Retina (tissue), 1 donor: ENCODE measurements at regions not wholly inside any gene's neighbourhood (a gene's known extent, or its start where the extent isn't known, plus 50 kb on each side); places are given as distances from the start of the nearest gene placed in this dataset.
"Not testable (repeated sequence)": the region's sequence is repeated elsewhere in the genome, so short reads cannot be mapped to it uniquely, and the experiment has no call there.

ENCODE experiments used
- DNase-seq: peaks from one replicate; pipeline ENCODE4 v3.0.0-alpha.2; 2016

- no peak for DNase-seq
These were observed 157.4 kb downstream of the INHBB start for GRCh38 chr2:120503206-120503792.

DNA sequence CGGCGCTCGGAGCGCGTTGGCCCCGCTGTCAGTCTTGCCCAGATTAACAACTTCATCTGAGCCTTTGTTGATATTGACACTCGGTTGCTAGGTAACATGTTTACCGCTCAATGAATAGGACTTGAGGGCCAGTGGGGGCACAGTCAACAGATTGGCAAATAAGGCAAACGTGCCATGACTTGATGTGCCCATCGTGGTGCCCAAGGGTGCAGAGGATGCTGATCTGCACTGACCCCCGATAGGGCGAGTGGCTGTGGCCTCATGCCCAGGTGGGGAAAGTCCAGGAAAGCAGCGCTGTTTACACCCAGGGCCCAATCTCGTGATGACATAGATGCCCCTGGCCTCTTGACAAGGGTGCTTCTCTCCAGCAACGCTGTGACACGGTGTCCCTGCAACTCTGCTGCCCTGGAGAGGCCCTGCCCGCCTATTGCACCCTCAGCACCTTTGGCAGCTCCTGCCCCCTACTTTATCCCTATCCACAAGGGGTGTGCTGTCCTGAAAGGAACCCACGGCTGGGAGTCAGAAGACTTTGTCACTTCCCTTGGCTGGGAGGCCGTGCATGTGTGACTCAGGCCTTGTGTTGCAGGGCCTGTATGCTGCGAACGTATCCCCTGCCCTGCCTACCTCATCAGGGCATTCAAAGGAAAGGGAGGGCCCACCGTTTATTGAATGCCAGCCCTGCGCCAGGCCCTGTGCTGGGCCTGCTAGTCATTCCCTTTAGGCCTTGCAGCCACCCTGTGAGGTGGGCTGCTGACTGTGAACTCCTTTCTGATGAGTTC lies 158.0 kb downstream of the INHBB start:
- no peak for DNase-seq

DNA sequence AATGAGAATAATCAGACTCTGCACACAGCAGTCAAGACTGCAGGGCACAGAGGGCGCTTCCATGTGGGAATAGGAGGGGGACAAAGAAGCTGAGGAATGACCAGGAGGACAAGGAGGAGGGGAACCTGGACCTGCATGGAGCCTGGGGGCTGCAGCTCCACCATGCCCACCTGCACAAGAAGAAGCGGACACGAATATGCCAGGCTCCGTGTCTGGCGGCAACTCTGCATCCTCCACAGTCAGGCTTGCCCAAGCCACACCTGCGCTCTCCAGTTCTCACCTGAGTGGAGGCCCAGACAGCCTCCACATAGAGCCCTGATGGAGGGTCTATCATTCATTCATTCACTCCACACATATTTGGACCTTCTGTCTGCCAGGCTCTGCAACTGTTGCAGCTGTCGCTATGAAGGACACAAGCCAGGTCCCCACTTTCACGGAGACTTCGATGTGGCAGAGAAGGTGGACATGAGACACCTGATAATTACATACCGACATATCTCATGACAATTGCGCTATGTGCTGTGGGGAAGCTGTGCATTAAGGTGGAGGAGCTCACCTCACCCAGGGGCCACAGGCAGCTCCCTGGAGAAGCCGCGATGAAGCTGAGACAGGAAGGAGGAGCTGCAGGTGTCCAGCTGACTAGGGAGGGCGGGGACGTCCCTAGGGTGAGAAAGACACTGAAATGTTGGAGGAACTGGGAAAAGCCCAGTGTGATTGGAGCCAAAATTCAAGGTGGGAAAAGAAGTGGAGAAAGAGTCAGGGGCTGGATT lies 159.2 kb downstream of the INHBB start:
- DNase-seq: no peak

- no peak for DNase-seq
These were observed 162.7 kb downstream of the INHBB start for GRCh38 chr2:120508567-120509041.

- DNase-seq: no peak
These were observed 163.4 kb downstream of the INHBB start for GRCh38 chr2:120509213-120509815.

DNA sequence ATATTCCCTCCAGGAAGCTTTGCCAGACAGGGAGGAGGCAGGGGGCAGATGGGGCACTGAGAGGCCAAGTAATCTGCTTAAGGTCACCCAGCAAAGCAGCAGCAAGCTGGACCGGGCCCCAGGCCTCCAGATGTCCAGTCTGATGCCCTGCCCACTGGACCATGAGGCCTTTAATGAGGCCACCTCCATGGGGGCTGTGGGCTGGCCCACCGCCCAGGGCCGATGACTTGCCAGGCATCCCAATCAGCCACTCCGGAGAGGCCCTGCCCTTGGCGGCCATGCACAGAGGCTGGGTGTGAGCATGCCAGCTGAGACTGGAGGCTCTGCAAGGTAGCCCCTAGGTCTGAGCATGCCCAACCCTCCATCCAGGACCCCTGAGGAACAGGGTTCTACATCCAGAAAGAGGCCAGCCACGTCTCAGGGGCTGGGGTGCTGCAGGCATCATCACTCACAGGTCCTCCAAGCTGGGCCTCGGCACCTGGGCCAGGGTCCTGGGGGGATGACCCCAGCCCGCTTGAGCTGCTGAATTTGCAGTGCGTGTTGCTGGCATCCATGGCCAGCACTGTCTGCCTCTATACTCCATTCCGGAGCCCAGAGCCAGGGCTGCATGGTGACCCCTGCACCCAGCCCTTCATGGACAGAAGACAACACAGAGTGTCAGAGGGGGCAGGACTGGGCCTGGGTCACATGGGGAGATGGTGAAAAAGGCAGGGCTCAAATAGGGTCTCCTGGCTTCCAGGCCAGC lies 164.2 kb downstream of the INHBB start:
- DNase-seq: no peak

- DNase-seq: no peak
These were observed 164.9 kb downstream of the INHBB start for GRCh38 chr2:120510751-120511395.

- no peak for DNase-seq
These were observed 165.6 kb downstream of the INHBB start for GRCh38 chr2:120511536-120511935.

DNA sequence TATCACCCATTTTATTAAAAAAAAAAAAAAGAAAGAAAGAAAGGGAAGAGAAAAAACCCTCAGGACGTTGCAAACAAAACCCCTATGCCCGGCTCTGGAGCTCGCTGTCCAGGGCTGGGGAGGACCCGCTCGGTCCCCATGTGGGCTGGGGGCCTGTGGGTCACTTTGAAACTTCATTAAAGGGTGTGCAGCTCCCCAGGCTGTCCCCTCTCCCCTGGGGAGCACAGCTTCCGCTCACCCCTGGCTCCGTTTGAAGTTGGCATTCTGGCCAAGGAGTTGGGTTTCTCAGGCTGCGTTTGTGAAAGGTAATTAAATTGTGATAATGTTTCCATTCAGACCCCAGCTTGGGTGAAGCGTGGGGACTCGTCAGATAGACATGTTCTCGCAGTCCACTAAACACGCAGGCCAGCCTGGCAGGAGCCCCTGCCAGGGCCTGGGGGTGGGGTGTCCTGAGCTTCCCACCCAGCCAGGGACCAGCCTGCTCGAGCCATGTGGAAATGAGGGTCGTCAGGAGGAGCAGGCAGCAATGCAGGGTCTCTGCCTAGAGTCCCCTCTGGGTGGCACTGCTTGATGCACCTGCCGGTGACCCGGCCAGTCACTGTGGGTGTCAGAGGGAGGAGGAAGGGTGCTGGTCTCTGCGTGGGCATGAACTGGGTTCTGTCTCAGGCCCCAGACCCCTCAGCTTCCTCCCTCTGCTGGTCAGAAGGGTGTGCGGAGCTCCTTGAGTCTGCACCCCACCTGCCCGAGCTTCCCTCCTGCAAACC lies 166.2 kb downstream of the INHBB start:
- DNase-seq: no peak

GRCh38 chr2:120513776-120514357 lies 167.9 kb downstream of the INHBB start:
- no peak for DNase-seq

GRCh38 chr2:120514521-120514920 lies 168.6 kb downstream of the INHBB start:
- DNase-seq: no peak

DNA sequence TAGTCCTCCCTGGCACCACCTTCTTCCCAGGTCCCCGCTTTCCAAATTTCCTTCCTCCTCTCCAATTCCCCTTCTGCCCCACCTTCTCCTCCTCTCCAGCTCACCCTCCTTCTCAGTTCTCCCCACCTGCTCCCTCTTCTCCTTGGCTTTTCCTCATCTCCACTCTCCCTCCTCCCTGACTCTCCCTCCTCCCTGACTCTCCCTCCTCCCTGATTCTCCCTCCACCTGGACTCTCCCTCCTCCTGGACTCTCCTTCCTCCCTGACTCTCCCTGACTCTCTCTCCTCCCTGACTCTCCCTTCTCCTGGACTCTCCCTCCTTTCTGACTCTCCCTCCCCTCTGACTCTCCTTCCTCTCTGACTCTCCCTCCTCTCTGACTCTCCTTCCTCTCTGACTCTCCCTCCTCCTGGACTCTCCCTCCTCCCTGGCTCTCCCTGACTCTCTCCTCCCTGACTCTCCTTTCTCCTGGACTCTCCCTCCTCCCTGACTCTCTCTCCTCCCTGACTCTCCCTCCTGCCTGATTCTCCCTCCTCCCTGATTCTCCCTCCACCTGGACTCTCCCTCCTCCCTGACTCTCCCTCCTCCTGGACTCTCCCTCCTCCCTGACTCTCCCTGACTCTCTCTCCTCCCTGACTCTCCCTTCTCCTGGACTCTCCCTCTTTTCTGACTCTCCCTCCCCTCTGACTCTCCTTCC lies 169.3 kb downstream of the INHBB start:
- DNase-seq: not testable (repeated sequence)

DNA sequence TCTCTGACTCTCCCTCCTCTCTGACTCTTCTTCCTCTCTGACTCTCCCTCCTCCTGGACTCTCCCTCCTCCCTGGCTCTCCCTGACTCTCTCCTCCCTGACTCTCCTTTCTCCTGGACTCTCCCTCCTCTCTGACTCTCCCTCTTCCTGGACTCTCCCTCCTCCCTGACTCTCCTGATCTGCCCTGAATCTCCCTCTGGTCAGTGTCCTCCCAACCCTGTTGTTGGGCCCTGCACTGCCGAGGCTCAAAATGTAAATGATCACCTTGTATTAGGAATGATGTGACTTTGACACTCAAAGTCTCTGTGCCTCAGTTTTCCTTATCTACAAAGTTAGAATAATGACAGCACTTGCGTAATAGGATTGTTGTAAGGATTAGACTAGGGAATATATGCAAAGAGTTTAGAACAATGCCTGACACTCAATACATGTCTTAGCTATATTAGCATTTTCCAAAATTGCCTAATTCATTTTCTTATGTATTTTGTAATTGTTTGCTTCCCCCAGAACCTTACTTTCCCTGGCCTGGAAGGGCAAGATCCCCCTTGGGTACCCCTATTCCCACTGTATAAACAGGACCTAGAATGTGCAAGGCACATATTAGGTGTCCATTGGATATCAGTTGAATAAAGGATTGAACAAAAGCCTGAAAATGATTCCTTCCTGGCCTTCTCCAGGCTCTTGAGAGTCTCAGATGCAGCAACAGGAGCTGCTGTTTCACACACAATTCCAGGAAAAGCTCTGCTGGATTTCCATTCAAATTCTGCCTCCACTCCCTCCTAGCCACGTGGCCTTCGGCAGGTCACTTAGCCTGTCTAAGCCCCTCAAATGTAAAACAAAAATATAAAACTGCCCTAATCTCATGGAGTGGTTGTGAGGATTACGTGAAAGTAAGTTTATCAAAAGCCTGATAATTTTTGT lies 170.1 kb downstream of the INHBB start:
- no peak for DNase-seq

DNA sequence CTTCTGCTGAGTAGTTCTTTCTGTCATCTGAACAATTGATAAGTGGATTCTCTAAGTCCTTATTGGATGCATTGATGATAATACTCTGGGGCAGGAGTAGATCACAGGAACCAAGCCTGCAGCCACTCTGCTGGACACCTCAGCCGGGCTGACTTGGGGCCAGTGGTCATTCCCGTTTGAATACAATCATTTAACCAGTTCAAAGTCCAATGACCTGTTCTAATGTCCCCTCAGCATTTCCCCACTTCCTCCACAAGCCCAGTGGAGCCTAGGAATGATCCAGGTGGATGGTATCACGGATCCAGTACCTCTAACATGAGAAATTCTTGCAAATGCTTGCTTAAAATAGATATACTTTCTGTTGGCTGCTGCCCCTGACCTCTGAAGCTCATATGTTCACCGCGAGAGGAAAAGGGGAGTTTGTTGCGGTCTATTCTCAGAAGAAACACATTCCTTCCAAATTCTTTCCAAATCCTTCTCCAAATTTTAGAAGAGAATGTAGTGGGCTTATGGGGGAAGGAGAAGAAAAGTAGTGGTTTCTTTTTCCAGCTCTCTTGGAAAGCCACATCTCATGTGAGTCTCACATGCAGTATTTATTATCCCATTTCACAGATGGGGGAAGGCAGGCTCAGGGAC lies 170.9 kb downstream of the INHBB start:
- no peak for DNase-seq

- DNase-seq: no peak
These were observed 172.0 kb downstream of the INHBB start for GRCh38 chr2:120517751-120518469.

DNA sequence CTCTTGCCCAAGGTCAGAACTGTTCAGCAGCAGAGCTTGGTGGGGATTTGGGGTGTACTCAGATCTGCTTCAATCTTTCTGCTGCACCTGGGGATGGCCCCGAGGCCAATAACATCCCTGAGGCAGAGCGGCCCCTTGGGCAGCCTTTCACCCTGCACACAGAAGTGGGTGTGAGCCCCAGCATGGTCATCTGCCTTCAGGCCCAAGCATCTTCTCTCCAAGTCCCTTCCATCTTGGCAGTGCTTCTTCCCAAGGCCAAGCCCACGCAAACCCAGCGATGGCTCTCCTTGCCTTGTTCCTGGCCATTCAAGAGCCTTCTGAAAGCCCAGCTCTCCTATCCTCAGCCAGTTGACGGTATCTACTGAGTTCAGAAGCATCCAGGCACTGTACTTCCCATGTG lies 172.9 kb downstream of the INHBB start:
- DNase-seq: no peak

DNA sequence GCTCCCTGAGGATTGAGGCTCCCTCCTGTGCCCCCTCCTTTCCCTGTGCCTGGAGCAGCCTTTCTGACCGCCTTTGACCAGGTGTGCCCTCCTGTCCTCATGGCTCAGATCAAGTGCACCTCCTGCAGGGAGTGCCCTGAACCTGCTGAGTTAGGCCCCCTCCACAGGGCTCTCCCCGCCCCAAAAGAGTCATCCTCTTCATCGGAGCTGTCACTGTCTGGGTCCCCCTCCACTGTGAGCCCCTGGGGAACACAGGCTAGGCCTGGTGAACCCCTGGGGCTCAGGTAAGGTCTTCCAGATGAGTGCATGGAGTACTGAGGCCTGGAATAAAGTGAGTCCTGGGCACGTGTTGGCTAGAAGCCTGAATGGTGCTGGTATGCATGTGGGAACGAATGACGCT lies 173.5 kb downstream of the INHBB start:
- no peak for DNase-seq

GRCh38 chr2:120520454-120520853 lies 174.5 kb downstream of the INHBB start:
- DNase-seq: no peak
